Epithelial cell of prostate (primary cell): ENCODE measurements at regions not wholly inside any gene's neighbourhood (a gene's known extent, or its start where the extent isn't known, plus 50 kb on each side); places are given as distances from the start of the nearest gene placed in this dataset.
"Not testable (repeated sequence)": the region's sequence is repeated elsewhere in the genome, so short reads cannot be mapped to it uniquely, and the experiment has no call there.

Source experiments
- DNase-seq: peaks from one replicate; pipeline ENCODE4 v3.0.0-alpha.2; 2011; ENCODE audit warnings: low read depth, low spot score
- H3K27ac ChIP-seq: fragments of 450-650 bp; 2 replicates; pipeline ENCODE4 v1.5.1; 2017; ENCODE audit warnings: mild to moderate bottlenecking

DNA sequence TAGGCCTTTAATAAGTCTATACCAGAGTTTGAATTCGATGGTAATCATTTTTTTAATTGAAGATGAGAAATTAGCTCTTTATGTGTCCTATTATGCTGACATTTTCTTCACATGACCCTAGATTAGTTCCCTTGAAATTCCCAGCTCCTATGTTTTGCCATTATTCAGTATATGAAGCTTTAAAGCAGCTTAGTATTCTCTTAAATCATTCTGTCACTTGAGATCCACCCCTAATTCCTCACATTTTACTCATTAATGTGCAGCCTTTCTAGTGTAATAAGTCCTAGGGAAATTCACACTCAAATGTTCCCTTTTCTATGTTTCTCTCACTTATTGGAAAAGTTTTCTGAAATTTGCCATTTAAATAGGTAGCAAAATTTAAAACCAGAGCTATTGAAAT is 704.5 kb upstream of the B3GALT2 start:
- H3K27ac ChIP-seq, result no peak overlapping the region
- DNase-seq, result no peak

DNA sequence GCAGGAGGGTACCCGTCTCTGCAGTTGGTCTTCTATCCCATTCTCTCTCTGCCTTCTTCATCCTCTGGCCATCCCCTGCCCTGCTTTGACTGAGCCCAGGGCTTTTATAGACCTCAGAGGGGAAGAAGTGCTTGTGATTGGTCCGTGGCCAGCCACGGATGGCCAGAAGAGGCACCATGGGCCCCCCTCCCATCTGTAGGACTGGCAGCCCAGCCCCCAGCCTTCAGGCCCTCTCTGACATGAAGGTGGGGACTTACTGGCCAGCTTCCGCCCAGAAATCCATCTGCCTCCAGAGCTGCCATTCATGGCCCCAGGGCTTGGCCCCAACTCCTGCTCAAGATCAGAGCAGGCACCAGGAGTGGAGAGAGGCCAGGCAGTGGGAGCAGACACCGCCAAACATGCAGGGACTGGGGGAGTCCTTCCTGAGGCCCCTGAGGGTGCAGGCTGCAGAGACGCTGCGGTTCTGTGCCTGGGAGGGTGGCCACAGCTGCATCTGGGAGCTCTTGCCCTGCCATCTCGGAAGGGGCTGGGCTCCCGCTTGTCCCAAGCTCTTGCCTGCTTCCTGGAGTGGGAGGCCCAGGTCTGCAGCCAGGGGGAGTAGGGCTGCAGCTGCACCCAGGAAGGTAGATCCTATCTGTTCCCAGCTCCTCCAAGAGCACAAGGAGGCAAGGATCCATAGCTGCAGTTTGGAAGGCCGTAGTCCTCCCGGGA is 698.6 kb upstream of the B3GALT2 start:
- no peak for DNase-seq
- no peak overlapping the region for H3K27ac ChIP-seq

DNA sequence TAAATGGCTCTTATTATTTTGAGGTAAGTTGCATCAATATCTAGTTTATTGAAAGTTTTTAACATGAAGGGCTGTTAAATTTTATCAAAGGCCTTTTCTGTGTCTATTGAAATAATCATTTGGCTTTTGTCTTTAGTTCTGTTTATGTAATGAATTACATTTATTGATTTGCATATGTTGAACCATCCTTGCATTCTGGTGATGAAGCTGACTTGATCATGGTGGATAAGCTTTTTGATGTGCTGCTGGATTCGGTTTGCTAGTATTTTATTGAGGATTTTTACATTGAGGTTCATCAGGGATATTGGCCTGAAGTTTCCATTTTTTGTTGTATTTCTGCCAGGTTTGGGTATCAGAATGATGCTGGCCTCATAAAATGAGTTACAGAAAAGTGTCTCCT is 691.5 kb upstream of the B3GALT2 start:
- DNase-seq, H3K27ac ChIP-seq: not testable (repeated sequence)

DNA sequence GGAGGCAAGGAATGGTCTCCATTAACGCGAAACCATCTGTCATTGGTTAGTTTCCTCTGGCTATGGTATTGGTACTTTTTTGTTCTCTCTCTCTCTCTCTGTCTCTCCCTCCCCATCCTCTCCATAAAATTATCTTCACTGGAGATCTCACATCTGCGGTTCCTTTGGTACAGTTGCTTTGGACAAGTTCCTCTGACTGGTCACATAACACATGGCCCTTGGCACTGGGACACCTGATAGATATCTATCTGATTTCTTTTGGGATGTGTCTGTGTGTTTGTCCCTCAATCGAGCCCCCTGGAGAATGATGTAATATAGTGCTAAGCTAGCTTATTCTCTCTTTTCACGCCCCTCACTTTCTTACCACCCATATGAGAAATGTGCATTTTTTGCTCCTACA is 682.0 kb upstream of the B3GALT2 start:
- no peak for DNase-seq
- no peak overlapping the region for H3K27ac ChIP-seq

DNA sequence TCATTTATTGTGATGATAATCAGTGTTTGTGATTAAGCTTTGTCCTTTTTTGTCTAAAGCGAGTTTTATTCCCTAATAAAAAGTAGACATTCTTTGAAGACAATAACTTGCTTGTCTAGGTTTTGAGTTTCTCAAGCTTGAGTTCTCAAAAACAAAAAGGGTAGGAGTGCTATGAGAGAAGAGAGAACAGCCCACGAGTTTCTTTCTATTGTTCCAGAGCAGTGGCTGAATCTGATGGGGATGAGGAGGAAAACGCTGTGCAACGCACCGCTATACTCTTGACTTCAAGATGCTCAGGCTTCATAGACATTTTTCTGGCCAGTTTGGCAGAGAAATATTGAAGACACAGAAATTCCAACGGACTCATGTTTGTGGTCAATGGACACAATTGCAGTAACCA is 669.8 kb upstream of the B3GALT2 start:
- DNase-seq, result no peak
- no peak overlapping the region for H3K27ac ChIP-seq

DNA sequence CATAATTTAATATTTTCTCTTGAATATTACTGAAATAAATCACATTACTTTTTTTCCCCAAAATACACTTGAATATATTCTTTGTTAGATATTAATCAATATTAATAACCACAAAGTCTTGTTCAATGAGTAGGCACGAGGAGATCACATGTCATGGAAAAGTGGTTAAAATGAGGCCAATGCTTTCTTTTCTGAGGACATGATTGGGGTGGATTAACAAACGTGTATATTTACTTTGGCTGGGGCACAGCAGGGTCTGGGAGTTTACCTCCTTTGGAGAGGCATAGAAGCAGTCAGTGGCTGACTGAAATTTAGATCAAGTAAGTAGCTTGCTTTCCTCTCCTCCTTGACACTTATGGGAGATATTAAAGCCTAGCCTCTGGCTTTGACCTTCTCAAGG is 664.3 kb upstream of the B3GALT2 start:
- no peak for DNase-seq
- no peak overlapping the region for H3K27ac ChIP-seq

DNA sequence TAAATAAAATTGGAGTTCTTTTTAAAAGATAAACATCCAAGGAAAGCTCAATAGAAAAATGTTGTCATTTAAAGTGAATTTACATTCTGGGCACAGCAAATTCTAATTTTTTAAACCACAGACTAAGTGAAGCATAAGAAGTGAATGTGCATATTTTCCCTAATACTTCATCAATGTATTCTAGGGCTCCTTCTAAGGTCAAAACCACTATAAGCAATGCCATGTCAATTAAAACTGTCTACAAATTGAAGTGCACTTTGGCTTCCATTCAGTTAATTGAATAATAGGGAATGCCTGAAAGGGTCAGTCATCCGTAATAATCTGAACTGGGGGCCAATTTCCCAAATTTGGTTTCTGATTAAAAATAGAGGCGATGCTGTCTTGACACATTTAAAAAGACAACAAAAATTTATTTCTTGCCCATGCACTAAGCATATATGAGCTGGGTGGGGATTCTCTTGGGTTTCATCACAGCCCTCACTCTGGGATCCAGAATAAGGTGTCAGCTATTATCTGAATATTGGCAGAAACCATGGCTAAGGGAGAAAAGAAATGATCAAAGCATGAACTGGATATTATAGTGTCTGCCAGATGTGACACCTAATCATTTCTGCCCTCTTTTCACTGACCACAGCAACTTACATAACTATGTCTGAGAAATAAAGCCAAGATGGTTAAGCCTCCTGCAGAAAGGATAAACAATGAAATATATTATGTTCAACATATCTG is 660.6 kb upstream of the B3GALT2 start:
- H3K27ac ChIP-seq, result no peak overlapping the region
- no peak for DNase-seq

DNA sequence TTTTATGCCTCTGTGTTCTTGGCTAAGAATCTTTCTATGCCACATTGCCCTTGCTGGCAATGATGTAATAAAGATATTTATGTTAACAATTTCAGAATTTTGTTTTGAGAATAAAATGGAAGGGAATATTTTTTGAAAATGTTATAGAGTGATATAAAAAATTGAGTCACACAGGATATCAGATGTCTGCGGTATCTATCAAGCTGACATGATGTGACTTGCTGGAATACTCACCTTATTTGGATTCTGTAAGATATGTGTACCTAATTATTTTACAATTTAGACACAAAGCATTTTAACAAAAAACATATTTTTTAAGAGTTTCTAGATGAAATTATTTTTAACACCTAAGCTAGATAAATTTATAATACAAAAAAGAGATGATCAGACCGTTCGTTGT is 660.0 kb upstream of the B3GALT2 start:
- H3K27ac ChIP-seq, result no peak overlapping the region
- DNase-seq, result no peak

DNA sequence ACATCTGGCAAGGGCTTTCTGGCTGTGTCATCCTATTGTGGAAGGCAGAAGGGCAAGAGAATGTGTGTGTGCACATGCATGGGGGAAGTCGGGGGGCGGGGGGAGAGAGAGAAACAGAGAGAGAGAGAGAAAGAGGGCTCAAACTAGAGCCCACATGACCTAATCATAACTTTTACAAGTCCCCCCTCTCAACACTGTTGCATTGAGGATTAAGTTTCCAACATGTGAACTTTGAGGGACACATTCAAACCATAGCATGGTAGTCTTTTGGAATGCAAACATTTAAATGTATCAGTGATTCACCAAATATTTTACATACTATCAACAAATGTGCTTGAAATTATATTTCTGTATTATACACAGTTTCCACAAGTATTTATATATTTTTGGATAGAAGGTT is 655.4 kb upstream of the B3GALT2 start:
- DNase-seq, result no peak
- no peak overlapping the region for H3K27ac ChIP-seq

DNA sequence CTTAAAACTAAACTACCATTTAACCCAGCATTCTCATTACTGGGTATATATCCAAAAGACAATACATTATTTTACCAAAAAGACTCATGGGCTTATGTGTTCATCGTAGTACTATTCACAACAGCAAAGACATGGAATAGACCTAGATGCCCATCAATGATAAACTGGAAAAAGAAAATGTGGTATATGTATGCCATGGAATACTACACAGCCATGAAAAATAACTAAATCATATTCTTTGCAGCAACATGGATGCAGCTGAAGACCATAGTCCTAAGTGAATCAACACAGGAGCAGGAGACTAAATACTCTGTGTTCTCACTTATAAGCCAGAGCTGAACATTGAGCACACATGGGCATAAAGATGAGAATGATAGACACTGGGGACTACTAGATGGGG is 645.1 kb upstream of the B3GALT2 start:
- DNase-seq, result no peak
- H3K27ac ChIP-seq, result no peak overlapping the region

DNA sequence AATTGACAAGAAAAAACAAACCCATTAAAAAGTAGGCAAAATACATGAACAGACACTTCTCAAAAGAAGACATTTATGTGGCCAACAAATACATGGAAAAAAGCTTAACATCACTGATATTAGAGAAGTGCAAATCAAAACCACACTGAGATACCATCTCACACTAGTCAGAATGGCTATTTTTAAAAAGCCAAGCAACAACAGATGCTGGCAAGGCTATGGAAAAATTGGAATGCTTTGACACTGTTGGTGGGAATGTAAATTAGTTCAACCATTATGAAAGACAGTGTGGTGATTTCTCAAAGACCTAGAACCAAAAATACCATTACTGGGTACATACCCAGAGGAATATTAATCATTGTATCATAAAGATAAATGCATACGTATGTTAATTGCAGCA is 641.1 kb upstream of the B3GALT2 start:
- no peak overlapping the region for H3K27ac ChIP-seq
- no peak for DNase-seq

DNA sequence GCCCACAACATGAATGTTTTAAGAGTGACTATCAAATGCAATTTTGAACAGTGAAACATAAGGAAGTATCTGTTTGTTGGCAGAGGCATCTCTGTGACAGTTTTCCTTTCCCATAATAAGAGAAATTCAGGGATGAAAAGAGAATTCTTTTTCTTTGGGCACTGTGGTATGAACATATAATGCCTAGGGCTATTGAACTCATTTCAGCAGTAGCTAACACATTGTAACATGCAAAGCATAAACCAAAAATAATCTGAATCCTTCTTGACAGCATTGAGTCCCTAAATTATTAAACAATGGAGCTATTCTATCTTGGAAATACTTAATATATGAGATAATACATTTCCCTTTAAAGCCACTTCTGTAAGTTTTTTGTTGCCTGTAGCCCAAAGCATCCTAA is 633.0 kb upstream of the B3GALT2 start:
- DNase-seq, result no peak
- no peak overlapping the region for H3K27ac ChIP-seq

DNA sequence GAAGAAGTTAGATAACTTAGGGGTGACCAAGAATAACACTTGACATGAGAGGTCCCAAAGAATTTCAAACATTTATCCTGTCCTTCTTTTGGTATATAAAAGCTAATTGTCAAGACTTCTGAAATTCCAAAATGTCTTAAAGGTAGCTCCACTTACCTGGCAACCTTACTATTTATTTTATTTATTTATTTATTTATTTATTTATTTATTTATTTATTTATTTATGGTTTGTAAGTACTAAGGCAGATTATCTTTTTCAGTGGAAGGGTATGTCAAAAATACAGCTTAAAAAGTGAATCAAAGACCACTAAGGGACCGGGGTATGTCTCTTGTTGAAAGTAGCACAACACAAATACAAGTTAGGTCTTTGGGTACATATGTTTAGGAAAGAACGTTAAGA is 620.8 kb upstream of the B3GALT2 start:
- H3K27ac ChIP-seq, result no peak overlapping the region
- no peak for DNase-seq

DNA sequence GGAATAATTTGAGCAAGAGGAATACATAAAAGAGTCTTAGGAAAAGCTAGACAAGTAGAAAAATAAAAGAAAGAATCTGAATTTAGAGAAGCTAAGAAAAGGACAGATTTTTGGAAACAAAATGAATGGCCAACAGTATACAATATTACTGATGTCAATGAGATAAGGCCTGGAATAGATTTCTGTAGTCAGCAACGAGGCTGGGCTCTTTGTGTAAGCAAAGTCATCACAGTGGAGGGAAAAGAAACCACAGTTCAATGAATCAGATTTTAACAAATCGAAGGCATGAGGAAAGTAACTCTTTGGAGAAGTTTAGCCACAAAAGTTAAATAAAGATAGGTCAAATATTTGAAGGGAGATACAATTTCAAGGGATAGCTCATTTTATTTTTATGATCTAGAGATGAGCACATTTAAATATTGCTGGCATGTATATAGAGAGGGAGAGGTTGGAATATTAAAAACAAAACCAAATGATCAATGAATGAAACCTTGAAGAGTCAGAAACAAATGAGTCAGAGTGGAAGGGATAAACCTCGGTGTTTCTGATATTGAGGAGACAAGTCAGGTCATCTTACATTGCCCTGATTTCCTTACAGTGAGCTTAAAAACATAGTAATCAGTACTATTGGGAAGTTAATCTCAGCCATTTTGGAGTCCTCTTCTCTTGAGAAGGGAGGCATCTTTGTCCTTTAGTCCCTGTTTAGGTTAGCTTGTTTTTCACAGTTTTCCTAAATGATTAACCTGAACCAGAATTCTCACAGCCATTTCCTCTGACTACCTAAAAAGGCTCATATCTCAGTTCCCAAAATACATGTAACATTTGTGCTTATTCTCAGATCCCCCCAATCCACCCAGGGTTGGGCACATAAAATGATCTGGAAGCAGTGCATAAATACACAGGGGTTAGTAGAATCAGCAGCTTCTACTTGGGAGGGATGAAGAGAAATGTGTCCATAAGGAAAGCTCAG is 620.0 kb upstream of the B3GALT2 start:
- no peak for DNase-seq
- no peak overlapping the region for H3K27ac ChIP-seq

DNA sequence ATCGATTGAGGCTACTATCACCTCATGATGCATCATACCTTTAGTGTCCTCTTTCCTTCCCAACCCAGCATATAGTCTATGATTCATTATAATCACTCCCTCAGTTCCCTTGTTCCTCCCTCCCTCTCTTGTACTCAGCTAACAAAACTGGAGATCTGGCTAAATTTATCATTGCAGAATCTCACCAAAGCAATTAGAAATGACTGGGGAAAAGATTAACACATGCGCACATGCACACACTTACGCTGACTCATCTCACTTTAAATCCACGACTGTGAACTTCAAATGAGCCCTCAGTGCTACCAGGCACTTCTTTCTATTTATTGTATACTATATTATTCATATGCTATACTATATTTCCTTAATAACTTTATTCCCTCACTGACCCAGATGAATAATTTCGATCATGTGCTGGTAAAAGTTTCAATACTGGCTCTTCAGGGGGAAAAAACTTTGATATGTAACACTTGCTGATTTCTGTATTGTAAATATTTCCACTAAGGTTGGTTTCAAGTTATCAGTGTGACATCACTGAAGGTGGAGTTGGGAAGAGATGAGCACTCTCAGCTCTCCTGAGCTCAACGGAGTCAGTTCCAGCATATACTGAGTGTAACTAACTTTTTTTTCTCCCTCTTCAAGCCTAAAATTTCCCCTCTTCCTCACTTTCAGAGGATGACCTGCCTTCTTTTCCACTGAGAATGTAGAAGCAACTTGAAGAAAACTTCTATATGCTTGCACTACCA is 613.7 kb upstream of the B3GALT2 start:
- DNase-seq, result no peak

DNA sequence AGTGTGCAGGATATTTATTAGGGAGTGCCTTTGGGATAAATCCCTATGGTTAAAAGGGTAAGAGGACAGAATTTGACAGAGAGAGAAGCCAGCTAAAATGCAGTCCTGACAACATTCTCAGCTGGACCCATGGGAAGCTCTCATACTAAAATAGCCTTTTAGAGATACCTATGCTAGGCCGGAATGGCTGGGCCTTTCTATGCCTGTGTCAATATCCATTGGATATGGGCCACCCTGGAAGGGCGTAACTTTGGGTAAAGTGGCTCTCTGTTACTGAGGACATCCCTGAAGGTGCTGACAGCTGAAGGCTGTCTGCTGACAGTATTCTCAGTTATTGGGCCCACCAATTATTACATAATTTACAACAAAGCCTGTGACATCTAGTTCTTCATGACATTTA is 613.0 kb upstream of the B3GALT2 start:
- H3K27ac ChIP-seq, result no peak overlapping the region
- no peak for DNase-seq

More for the DNA sequence above, 613.7 kb upstream of the B3GALT2 start:
- no peak overlapping the region for H3K27ac ChIP-seq

DNA sequence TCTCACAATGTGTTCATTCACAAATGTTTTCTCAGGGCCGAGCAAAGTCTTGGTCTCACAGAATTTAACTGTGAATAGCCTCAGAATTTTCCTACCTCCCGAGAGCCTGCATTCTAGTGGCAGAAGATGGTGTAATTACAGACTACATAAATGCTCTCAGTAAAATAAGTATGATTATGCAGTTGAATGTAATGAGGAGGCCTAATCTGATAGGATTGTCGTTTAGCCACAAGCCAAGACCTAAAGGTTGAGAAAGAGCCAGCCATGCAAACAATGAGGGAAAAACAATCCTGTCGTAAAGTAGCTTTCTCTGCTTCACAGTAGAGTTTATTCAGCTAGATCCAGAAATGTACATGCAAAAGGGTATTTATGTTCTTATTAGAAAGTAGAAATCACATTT is 607.8 kb upstream of the B3GALT2 start:
- DNase-seq, result no peak
- no peak overlapping the region for H3K27ac ChIP-seq

DNA sequence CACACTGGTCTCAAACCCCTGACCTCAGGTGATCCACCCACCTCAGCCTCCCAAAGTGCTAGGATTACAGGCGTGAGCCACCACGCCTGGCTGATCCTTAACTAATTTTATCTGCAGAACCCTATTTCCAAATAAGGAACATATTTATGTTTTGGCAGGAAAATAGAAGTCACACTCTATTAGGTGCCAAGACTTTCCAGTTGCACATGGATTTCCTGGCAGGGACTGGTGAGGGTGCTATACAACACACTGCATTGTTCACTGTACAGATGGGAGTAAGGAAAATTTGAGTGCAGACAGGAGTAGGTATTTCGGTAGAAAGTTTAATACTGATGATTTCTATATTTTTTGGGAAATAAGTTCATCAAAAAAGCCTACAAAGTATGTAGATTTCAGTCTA is 605.3 kb upstream of the B3GALT2 start:
- no peak overlapping the region for H3K27ac ChIP-seq
- no peak for DNase-seq

DNA sequence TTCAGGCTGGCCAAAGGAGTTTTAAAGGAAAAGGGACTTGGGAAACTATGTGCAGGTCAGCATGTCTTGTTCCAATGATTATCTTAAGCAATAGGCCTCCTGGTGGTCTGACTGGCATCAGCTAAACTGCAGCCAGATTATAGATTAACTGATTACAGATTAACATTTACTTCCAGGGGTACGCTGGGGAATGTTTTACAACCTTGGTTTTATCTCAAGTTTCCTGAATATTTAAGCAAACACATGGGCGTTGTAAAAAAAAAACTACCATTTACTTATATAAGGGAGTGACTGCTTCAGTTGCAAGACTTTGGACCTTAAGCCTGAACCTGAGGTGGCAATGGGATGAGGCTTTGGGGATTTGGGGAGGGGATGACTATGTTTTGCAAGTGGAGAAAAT is 600.6 kb upstream of the B3GALT2 start:
- no peak overlapping the region for H3K27ac ChIP-seq
- no peak for DNase-seq

DNA sequence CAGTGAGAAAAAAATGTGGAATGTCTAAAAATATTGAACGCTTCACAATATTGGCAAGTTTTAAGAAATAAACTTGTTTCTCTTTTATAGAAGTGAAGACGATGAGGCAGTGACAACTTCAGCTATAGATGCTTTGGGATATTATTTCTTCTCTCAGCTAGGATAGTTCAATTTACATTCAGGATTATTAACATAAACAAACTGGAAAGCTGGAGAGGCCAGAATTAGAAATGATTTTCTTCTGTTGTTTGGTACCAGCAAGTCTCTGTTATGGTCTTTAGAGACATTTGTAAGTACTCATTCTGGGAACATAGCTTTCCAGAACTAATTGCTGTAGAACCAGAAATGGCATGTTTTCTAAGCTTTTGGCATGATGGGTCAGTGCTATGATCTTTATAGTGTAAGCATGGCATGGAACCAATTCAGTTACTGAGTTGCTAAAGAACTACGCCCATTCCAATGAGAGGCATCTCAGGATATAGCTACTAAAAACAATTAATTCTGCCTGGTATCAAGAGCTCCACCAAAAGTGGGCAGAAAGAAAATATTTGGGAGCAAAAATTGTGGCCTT is 599.5 kb upstream of the B3GALT2 start:
- no peak for DNase-seq
- no peak overlapping the region for H3K27ac ChIP-seq
